H54 (cell line): ENCODE measurements at regions not wholly inside any gene's neighbourhood (a gene's known extent, or its start where the extent isn't known, plus 50 kb on each side); places are given as distances from the start of the nearest gene placed in this dataset.
"Not testable (repeated sequence)": the region's sequence is repeated elsewhere in the genome, so short reads cannot be mapped to it uniquely, and the experiment has no call there.

Experiments used
- DNase-seq: peaks from one replicate; pipeline ENCODE4 v3.0.0; 2011; ENCODE audit warnings: low spot score, mixed read lengths; ENCODE audit not compliant: insufficient read length
- FAIRE-seq: peaks from 3 replicates; lab custom pipeline; 2011; peaks lifted over from hg19 to GRCh38; lab: Jason Lieb, UNC
- POLR2A ChIP-seq: IDR thresholded peaks from 2 replicates; pipeline ENCODE4 v1.6.1; 2011; ENCODE audit warnings: low read depth, mild to moderate bottlenecking, low read length

DNA sequence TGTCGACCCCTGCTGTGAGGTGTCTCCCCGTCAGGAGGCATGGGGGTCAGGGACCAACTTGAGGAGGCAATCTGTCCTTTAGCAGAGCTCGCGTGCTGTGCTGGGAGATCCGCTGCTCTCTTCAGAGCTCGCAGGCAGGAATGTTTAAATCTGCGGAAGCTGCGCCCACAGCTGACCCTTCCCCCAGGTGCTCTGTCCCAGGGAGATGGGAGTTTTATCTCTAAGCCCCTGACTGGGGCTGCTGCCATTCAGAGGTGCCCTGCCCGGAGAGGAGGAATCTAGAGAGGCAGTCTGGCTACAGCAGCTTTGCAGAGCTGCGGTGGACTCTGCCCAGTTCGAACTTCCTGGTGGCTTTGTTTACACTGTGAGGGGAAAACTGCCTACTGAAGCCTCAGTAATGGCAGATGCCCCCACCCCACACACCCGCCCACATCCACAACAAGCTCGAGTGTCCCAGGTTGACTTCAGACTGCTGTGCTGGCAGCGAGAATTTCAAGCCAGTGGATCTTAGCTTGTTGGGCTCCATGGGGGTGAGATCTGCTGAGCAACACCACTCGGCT, 133.1 kb downstream of the CENPC start:
- FAIRE-seq, DNase-seq: not testable (repeated sequence)

GRCh38 chr4:67403342-67403741, 142.0 kb downstream of the CENPC start:
- no peak for FAIRE-seq
- TF ChIP-seq POLR2A: no peak
- no peak for DNase-seq

- FAIRE-seq: no peak
- no peak for DNase-seq
- TF ChIP-seq POLR2A: no peak
These were observed 143.4 kb downstream of the CENPC start for GRCh38 chr4:67401902-67402301.

DNA sequence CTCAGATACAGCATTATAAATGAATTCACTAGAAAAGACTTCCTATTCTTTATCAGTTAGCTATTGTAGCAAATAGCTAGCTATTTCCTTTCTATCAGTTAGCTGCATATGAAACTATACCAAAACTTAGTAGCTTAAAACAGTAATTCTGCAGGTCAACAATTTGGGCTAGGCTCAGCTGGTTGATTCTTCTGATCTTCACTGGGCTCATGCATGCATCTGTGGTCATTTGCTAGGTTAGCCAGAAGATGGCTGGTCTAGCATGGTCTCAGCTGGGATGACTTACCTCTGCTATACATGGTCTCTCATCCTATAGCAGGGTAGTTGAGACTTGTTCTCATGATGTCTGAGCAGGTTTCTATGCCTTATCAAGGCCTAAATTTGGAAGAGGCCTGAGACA, 147.4 kb downstream of the CENPC start:
- DNase-seq (no peak), FAIRE-seq (no peak)
- TF ChIP-seq POLR2A: no peak

GRCh38 chr4:67397031-67397430, 148.3 kb downstream of the CENPC start:
- DNase-seq (no peak), FAIRE-seq (no peak)
- no peak for TF ChIP-seq POLR2A

GRCh38 chr4:67396008-67396407, 149.3 kb downstream of the CENPC start:
- no peak for TF ChIP-seq POLR2A
- DNase-seq (no peak), FAIRE-seq (no peak)

DNA sequence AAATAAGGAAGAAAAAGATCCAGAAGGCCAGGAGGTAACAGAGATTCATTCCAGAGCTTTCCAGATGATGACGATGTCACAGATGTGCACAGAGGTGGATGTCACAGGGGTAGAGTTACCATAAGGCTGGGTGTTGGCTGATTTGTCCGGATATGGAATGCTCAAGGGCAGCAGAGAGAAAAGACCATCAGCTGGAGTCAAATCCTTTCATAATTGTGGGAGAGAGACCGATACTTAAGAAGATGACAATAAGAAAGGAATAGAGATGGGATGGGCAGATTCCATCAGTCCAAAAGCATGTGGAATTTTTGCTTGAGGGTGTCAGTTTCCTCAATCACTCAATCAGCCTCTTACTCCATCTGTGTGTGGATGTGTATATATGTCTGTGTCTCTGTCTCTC, 150.4 kb downstream of the CENPC start:
- FAIRE-seq (no peak), DNase-seq (no peak)
- no peak for TF ChIP-seq POLR2A

DNA sequence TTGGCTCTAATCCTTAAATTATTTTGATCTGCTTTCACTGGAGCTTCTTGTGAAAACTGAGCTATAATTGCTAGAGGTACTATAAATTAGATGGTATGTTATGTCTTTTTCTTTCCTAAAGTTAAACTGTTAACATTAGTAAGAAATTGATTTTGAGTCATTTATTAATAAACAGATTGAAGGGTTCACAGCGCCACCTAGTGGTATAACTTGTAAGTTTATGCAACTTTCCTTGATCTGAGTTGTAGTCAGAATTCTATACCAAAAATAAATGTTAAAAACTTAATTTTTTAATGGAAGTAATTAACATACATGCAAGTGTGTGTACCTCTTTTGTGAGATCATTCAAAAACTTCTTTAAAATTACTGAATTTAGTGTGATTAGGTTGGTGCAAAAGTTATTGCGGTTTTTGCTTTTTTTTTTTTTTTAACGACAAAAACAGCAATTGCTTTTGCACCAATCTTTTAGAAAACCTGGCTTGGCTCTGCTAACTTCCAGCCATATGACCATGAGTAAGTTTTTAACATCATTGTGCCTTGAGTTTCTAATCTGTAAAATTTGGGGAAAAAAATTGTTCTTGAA, 151.5 kb downstream of the CENPC start:
- no peak for FAIRE-seq
- no peak for DNase-seq
- TF ChIP-seq POLR2A: no peak

GRCh38 chr4:67393007-67393406, 152.3 kb downstream of the CENPC start:
- TF ChIP-seq POLR2A: no peak
- DNase-seq (no peak), FAIRE-seq (no peak)

- not testable (repeated sequence) for DNase-seq, FAIRE-seq
These were observed 163.9 kb downstream of the CENPC start for GRCh38 chr4:67381406-67381804.

GRCh38 chr4:67380702-67381405, 164.4 kb downstream of the CENPC start:
- not testable (repeated sequence) for FAIRE-seq, DNase-seq

DNA sequence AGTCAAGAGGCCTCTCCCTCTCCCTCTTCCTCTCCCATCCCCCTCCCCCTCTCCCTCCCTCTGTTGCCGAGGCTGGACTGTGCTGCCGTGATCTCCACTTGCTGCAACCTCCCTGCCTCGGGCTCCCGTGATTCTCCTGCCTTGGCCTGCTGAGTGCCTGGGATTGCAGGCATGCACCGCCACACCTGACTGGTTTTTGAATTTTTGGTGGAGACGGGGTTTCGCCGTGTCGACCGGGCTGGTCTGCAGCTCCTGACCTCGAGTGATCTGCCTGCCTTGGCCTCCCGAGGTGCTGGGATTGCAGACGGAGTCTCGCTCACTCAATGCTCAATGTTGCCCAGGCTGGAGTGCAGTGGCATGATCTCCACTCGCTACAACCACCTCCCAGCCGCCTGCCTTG, 165.1 kb downstream of the CENPC start:
- DNase-seq: no peak
- no peak for FAIRE-seq
- no peak for TF ChIP-seq POLR2A

DNA sequence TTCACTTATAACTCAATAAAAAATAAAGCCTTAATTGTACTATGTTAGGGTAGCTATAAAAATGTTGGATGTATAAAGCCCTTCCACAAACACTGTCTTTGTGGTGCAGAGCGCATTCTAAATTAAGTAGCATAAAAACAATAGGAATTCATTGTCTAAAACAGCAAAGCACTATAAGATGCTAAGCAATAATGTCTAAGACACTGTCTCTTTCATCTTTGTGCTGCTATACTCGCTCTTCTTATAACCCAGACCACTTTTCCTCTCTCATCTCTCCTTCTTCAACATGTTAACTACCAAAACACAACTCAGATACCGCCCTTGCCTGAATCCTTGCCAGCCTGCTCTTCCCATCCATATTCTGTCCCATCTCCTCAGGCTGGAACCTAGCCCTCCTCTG, 170.0 kb downstream of the CENPC start:
- TF ChIP-seq POLR2A: no peak
- no peak for DNase-seq
- no peak for FAIRE-seq

DNA sequence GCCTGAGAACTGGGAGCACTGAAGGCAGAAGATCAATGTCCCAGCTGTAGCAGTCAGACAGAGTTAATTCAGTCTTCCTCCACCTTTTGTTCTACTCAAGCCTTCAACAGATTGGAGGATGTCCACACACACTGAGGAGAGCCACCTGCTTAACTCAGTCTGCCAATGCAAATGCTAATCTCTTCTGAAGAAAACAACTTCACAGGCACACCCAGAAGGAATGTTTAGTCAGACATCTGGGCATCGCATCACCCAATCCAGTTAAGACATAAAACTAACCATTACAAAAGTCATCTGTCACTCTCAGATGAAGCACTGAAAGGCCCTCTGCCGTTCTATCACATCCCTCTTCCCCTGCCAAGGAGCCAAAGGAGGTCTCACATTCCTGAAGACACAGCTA, 173.7 kb downstream of the CENPC start:
- DNase-seq (no peak), FAIRE-seq (no peak)
- no peak for TF ChIP-seq POLR2A

DNA sequence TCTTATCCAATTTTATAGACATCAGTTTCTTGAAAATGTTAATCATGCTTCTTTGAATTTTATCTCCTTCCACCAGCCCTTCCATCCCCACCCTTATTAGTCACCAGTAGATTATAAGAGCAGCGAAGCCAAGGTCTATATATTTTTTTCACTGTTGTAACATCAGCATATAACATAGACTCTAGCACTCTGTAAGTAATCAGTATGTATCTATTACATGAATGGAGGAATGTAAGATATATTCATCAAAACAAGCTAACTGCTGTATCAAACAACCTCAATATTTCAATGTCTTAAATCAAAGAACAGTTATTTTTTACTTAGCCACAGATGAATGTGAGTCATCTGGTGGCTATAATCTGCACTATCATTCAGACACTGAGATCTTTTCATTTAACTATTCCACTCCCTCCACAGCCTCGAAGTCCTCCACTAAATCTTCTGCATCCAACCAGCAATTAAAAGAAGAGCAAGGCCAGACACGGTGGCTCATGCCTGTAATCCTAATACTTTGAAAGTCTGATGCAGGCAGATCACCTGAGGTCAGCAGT, 178.9 kb downstream of the CENPC start:
- FAIRE-seq: no peak
- DNase-seq: no peak
- TF ChIP-seq POLR2A: no peak
